ENCODE measurements at regions not wholly inside any gene's neighbourhood (a gene's known extent, or its start where the extent isn't known, plus 50 kb on each side); places are given as distances from the start of the nearest gene placed in this dataset.

DNA sequence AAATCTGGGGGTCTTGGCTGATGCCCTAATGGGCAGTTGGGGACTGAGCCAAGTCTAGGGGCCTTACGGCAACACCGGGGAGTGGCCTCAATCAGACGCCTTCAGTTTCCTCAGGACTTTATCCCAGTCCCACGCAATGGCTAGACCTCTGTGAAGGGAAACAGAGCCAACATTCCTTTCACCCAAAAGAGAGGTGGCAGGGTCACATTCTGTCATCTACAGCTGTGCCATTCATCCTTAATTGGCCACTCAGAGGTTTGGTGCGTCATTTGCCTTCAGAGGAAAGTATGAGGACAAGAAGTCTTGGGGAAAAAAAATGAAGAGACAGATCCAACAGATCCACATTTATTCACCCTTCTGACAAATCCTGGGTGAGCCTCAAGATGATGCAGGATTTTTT lies 166.9 kb upstream of the AVPR1A start:
- Histone ChIP-seq H3K4me3 (ENCODE audit: control extremely low read depth in 1 of 5, extremely low read depth in 1 of 5, insufficient read depth in 1 of 5, low read depth in 2 of 5, low read length in 4 of 5) (no peak overlapping the region), H3K27me3 (replicated peaks in 1 of 4; ENCODE audit: control extremely low read depth in 1 of 4, control insufficient read depth in 3 of 4, insufficient read depth in 4 of 4, low read length in 3 of 4) (no peaks in the 10 kb centered on the region), H3K27ac (ENCODE audit: low read length in 2 of 2) (no peak overlapping the region), H3K9me3 (ENCODE audit: control extremely low read depth in 1 of 3, control insufficient read depth in 2 of 3, insufficient read depth in 1 of 3, low read length in 2 of 3) (no peaks in the 10 kb centered on the region), H3K9ac (ENCODE audit: low read length) (no peak overlapping the region), H3K79me2 (ENCODE audit: control insufficient read depth, insufficient read depth, low read length) (no peaks in the 10 kb centered on the region), H3K4me1 (ENCODE audit: control insufficient read depth in 2 of 2, insufficient read depth in 2 of 2, low read length in 2 of 2) (no peaks in the 10 kb centered on the region), H3K4me2 (replicated peaks; ENCODE audit: low read depth, low read length, poor library complexity, severe bottlenecking) (no peak overlapping the region), H3K36me3 (replicated peaks in 1 of 2; ENCODE audit: control extremely low read depth in 1 of 2, control insufficient read depth in 1 of 2, extremely low read depth in 1 of 2, insufficient read depth in 2 of 2, low read length in 1 of 2) (no peaks in the 10 kb centered on the region), H2AFZ (ENCODE audit: insufficient read depth, low read depth, low read length, poor library complexity, severe bottlenecking) (no peak overlapping the region), H4K20me1 (ENCODE audit: control insufficient read depth, insufficient read depth, low read length, poor library complexity, severe bottlenecking) (no peaks in the 10 kb centered on the region)
- POLR2A ChIA-PET, result no interaction called here
- intact Hi-C loops (cut with micrococcal nuclease), result no loop called here
- Mint-ChIP-seq H3K4me1 (no peaks in the 10 kb centered on the region), H3K4me3 (no peak overlapping the region), H3K27ac (no peak overlapping the region), H3K9me3 (ENCODE audit: insufficient read depth) (no peaks in the 10 kb centered on the region), H3K27me3 (peaks cover 3% of the 10 kb centered on the region)
- TF ChIP-seq EZH2 (IDR thresholded peaks at IDR 0.05; ENCODE audit: borderline replicate concordance, insufficient read depth, low read depth, low read length, poor library complexity, severe bottlenecking) (no peak), CTCF (IDR thresholded peaks at IDR 0.05) (no peak)
- ATAC-seq (ENCODE audit: low read depth) (no peak), DNase-seq (no peak)
- CTCF ChIA-PET, result no interaction called here
- 100% methylated on average over 4 of the region's 5 CpGs for WGBS (ENCODE audit: insufficient coverage)

DNA sequence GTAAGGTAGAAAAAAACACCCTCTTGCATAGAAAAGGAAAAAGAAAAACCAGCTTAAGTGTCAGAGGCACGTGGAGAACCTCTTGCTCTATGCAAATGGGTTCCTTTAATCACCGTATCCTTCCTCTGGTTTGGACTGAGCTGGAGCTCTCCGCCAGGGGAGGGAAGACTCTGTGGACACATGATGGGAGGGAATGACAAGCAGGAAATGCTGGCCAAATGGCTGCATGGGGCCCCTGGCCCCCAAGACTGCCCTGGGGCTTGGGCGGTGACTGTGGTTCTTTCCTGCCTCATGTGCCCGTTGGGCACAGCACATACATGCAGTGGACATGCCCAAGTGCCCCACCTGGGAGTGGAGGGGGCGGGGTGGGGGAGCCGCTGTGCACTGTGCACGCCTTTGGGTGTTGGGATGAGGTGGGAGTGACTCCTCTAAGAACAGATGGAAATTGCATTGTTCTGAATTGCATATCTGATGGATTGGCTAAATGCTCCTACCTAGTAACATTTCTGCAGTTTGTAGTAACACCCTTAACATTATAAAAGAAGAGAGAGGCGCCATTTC lies 166.4 kb upstream of the AVPR1A start:
- intact Hi-C loops (cut with micrococcal nuclease), result no loop called here
- no peak overlapping the region for H3K4me2 ChIP-seq (replicated peaks; ENCODE audit: low read depth, low read length, poor library complexity, severe bottlenecking)
- no peaks in the 10 kb centered on the region for H3K36me3 ChIP-seq (replicated peaks in 1 of 2; ENCODE audit: control extremely low read depth in 1 of 2, control insufficient read depth in 1 of 2, extremely low read depth in 1 of 2, insufficient read depth in 2 of 2, low read length in 1 of 2)
- H3K4me1 Mint-ChIP-seq, result no peaks in the 10 kb centered on the region
- CTCF ChIA-PET, result no interaction called here
- no peak for ATAC-seq (ENCODE audit: low read depth)
- no peak overlapping the region for H3K4me3 ChIP-seq (ENCODE audit: control extremely low read depth in 1 of 5, extremely low read depth in 1 of 5, insufficient read depth in 1 of 5, low read depth in 2 of 5, low read length in 4 of 5)
- H3K9ac ChIP-seq (ENCODE audit: low read length), result no peak overlapping the region
- no peak overlapping the region for H2AFZ ChIP-seq (ENCODE audit: insufficient read depth, low read depth, low read length, poor library complexity, severe bottlenecking)
- no peaks in the 10 kb centered on the region for H3K9me3 ChIP-seq (ENCODE audit: control extremely low read depth in 1 of 3, control insufficient read depth in 2 of 3, insufficient read depth in 1 of 3, low read length in 2 of 3)
- no peaks in the 10 kb centered on the region for H3K4me1 ChIP-seq (ENCODE audit: control insufficient read depth in 2 of 2, insufficient read depth in 2 of 2, low read length in 2 of 2)
- no peaks in the 10 kb centered on the region for H4K20me1 ChIP-seq (ENCODE audit: control insufficient read depth, insufficient read depth, low read length, poor library complexity, severe bottlenecking)
- peaks cover 3% of the 10 kb centered on the region for H3K27me3 Mint-ChIP-seq
- DNase-seq, result no peak
- no peak overlapping the region for H3K27ac ChIP-seq (ENCODE audit: low read length in 2 of 2)
- H3K79me2 ChIP-seq (ENCODE audit: control insufficient read depth, insufficient read depth, low read length), result no peaks in the 10 kb centered on the region
- POLR2A ChIA-PET, result no interaction called here
- no peak overlapping the region for H3K27ac Mint-ChIP-seq
- TF ChIP-seq EZH2 (IDR thresholded peaks at IDR 0.05; ENCODE audit: borderline replicate concordance, insufficient read depth, low read depth, low read length, poor library complexity, severe bottlenecking) (no peak), CTCF (IDR thresholded peaks at IDR 0.05) (no peak)
- WGBS (ENCODE audit: insufficient coverage), result 82% methylated on average over 5 of the region's 9 CpGs
- H3K9me3 Mint-ChIP-seq (ENCODE audit: insufficient read depth), result no peaks in the 10 kb centered on the region
- no peaks in the 10 kb centered on the region for H3K27me3 ChIP-seq (replicated peaks in 1 of 4; ENCODE audit: control extremely low read depth in 1 of 4, control insufficient read depth in 3 of 4, insufficient read depth in 4 of 4, low read length in 3 of 4)
- no peak overlapping the region for H3K4me3 Mint-ChIP-seq

All from B cell (primary cell).